HG03558 (cell line): ENCODE measurements at regions not wholly inside any gene's neighbourhood (a gene's known extent, or its start where the extent isn't known, plus 50 kb on each side); places are given as distances from the start of the nearest gene placed in this dataset.

Experiments used
- ATAC-seq: cut with Tn5 transposase; IDR thresholded peaks from one replicate; pipeline ENCODE4 v1.9.1; 2021; ENCODE audit warnings: moderate number of reproducible peaks; ENCODE audit not compliant: unreplicated experiment; ENCODE audit errors: extremely low read depth

GRCh38 chr11:127334466-127334865 is 333.9 kb upstream of the KIRREL3 start:
- no peak for ATAC-seq

DNA sequence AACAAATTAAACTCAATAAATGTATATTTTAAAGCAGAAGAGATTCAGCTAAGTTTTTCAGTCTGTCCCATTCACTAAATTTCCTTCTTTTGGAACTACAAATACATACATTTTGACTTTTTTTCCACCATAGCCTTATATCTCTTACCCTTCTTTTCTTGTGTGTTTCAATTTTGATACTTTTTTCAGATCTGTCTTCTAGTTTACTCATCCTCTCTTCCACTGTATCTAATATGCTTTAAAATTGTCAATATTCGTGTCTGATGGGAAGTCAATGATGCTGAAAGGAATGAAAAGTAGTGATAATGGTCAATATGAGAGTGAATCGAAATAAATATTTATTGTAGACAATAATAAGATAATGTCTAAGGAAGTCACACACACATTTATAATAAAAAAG is 332.3 kb upstream of the KIRREL3 start:
- ATAC-seq, result no peak

GRCh38 chr11:127330044-127330443 is 329.5 kb upstream of the KIRREL3 start:
- ATAC-seq, result no peak

DNA sequence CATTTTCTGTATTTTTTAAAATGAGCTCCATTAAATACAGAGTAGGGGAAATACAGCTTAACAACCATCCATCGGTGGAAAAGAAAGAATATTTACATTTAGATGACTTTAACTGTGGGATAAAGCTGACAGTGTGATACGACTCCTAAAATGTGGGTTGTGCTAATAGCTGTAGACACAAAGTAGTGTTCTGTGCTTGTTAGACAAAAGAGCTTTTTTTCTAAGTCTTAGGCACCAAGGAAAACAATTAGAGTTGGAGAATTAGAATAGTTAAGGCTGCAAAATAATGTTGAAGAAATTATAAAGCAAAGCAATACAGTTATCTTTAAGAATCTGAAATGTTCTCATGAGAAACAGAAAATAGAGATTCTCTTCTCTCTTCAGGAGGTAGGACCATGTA is 307.7 kb upstream of the KIRREL3 start:
- no peak for ATAC-seq

- ATAC-seq, result no peak
These were observed 307.1 kb upstream of the KIRREL3 start for GRCh38 chr11:127307700-127308099.

GRCh38 chr11:127304634-127305033 is 304.1 kb upstream of the KIRREL3 start:
- no peak for ATAC-seq

- no peak for ATAC-seq
These were observed 288.4 kb upstream of the KIRREL3 start for GRCh38 chr11:127288926-127289325.

- no peak for ATAC-seq
These were observed 281.0 kb upstream of the KIRREL3 start for GRCh38 chr11:127281534-127281933.

DNA sequence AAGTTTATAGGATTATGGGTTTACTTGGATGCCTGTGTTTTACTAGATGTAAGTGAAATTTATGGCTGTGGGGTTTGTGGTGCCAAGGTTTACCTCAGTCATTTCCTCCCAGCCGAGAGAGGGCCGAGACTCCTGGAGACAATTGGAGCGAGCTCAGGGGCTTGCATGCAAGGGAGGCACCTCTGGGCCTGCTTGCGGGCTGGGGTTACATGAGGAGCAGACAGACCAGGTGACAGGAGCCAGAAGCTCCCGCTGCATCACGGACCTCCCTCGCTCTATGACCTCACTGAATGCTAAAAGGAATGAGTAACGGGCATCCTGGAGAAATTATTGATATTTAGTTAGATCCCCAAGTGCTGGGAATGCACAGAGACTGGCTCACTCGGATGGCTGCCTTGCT is 275.2 kb upstream of the KIRREL3 start:
- ATAC-seq, result no peak

DNA sequence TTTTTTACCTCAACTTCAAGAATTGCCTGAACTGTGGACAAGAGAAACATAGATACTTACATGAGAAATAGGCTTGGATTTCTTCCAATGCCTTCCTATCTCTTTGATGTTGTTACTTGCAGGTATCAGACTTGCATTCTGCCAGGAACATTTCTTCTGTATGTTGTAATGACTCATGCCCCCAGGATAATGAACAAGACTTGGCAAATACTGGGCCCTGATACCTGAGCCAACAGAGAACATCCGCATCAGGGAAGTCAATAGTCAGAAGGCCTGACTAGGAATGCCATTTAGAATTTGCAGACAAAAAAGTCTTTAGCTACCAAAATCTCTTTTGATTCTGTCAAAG is 273.7 kb upstream of the KIRREL3 start:
- ATAC-seq, result no peak

DNA sequence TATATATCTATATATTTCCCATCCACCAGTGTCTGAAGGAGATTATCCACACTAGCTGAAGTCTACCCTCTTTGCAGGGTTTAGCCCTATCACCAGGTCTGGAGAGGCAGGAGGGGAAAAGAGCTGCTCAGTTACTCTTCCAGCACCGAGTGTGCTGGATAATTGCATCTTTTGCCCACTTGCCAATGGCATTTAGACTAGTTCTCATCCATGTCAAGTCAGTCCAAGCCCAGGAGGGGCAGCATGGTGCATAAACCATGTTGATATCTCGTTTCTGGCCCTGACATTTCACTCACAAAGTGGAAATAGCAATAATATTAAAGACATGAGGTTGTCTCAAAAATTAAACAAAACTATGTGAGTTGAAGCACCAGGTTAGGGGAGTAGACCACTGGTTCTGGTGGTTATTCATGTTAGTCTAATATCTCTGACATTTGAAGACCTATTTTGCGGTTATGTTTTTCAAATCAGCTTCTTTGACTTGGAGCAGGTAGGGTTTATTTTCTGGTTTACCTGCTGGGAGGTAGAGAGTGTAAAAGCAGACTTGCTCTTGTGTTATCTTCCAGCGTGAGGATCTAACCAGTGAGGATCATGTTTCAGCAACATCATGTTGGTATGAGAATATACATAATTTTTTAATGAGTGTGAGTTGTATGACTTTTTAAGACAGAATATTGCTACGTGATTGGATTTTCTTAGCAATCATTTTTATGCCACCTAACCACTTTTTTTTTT is 273.2 kb upstream of the KIRREL3 start:
- no peak for ATAC-seq

DNA sequence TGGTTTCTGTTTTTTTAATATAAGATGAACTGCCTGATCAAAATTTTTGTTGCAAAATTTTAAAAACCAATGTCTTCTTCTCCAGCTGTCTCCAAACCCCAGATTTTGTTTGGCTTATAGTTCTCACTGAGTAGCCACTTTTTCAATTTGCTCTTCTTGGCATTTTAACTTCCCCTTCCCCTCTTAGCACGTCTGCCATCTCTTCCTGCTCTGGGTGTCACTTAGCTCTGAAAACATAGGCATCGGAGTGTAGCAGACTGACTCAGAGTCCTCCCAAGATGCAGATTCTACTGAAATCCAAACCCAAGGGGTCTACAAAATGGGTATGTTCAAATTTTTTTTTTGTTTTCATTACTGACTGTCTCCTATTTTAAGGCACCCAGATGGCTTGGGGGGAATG is 270.3 kb upstream of the KIRREL3 start:
- ATAC-seq, result no peak

DNA sequence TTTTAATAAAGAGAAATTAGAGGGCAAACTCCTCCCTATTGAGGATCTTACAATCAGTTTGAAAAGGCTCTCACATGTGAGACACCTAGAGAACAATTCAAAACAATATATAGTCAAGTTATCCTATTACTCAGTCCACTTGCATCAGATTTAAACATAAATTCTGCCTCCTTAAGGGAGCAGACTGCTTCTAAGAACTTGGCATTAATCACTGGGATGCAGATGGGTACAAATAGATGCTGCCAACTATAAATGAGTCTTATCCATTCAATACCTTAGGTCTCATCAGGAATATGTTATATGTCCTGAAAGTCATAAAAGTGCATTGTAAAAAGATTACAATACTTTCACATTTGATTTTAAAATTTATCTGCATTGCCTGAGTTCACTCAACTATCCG is 269.3 kb upstream of the KIRREL3 start:
- ATAC-seq, result no peak

DNA sequence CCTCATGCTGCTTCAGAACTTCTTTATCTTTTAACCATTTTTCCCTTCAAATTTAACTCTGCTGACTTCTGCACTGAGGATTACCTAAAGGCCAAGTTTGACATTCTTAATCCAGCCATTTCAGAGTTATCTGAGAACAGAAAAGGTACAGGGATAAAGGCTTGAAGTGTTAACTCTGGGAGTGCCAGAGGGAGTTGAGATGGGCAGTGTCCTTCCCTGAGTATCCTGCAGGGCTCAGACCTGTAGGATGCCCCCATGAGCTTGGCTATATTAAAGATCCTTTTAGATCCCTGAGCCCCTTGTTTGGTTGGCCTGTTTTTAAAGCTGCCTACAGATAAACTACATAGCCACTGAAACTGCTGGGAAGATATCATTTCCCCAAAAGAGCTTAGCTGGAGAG is 268.4 kb upstream of the KIRREL3 start:
- ATAC-seq, result no peak

GRCh38 chr11:127268521-127268920 is 268.0 kb upstream of the KIRREL3 start:
- no peak for ATAC-seq

GRCh38 chr11:127259102-127259501 is 258.5 kb upstream of the KIRREL3 start:
- no peak for ATAC-seq

GRCh38 chr11:127255209-127255608 is 254.6 kb upstream of the KIRREL3 start:
- no peak for ATAC-seq

DNA sequence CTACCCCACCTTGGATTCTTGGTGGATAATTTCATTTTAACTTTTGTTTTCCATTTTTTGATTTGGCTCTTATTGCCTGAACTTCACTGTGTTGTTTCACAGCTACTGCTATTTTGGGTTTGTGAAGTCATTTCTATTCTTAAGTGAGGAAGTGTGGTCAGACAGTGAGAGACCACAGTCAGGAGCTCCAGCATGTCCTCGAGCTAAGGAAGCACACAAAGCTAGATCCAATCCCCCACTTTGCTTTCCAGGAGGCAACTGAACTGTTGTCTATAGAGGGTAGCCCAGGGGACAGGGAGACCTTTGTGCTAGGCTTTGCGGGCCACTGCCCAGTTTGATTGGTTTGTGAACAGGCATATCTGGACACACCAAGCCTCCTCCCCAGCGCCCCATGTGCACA is 251.8 kb upstream of the KIRREL3 start:
- ATAC-seq, result no peak

DNA sequence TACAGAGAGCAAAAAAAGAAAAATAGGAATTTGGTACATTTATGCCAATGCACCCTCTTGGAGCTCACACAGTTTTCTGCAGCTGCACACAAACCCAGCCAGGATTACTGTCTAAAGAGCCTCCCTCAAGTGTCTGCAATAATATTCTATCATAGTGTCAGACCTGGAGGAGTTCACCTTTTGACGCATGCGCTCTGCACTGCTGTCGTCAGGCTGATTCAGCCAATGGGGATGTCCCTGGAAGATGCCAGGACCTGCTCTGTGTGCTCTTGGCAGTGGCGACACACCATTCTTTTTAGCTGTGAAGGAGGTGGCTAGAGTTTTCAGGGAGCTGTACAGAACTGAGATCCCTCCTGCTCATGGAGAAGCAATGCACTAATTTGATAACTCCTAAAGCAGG is 249.0 kb upstream of the KIRREL3 start:
- ATAC-seq, result no peak

GRCh38 chr11:127248476-127248875 is 247.9 kb upstream of the KIRREL3 start:
- no peak for ATAC-seq

- no peak for ATAC-seq
These were observed 246.8 kb upstream of the KIRREL3 start for GRCh38 chr11:127247261-127247851.

GRCh38 chr11:127242676-127243075 is 242.1 kb upstream of the KIRREL3 start:
- ATAC-seq, result no peak
